ENCODE measurements at regions not wholly inside any gene's neighbourhood (a gene's known extent, or its start where the extent isn't known, plus 50 kb on each side); places are given as distances from the start of the nearest gene placed in this dataset.

GRCh38 chr6:165817148-165817547 is 154.1 kb upstream of the PDE10A start:
- no peak overlapping the region for H2AFZ ChIP-seq (ENCODE audit: low read depth, low read length, severe bottlenecking)
- no peaks in the 10 kb centered on the region for H3K9me2 ChIP-seq (replicated peaks; ENCODE audit: insufficient read depth, low read length)
- H3K4me3 ChIP-seq (ENCODE audit: insufficient read depth, low read length, poor library complexity, severe bottlenecking) = no peak overlapping the region
- no peak for TF ChIP-seq EZH2phosphoT487 (conservative IDR thresholded peaks at IDR 0.05; ENCODE audit: low read length)
- TF ChIP-seq, protein P1, sequence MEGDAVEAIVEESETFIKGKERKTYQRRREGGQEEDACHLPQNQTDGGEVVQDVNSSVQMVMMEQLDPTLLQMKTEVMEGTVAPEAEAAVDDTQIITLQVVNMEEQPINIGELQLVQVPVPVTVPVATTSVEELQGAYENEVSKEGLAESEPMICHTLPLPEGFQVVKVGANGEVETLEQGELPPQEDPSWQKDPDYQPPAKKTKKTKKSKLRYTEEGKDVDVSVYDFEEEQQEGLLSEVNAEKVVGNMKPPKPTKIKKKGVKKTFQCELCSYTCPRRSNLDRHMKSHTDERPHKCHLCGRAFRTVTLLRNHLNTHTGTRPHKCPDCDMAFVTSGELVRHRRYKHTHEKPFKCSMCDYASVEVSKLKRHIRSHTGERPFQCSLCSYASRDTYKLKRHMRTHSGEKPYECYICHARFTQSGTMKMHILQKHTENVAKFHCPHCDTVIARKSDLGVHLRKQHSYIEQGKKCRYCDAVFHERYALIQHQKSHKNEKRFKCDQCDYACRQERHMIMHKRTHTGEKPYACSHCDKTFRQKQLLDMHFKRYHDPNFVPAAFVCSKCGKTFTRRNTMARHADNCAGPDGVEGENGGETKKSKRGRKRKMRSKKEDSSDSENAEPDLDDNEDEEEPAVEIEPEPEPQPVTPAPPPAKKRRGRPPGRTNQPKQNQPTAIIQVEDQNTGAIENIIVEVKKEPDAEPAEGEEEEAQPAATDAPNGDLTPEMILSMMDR (IDR thresholded peaks at IDR 0.05; ENCODE audit: insufficient read depth, low read length, poor library complexity, severe bottlenecking) = no peak
- H3K4me2 ChIP-seq (ENCODE audit: low read depth, low read length, poor library complexity, severe bottlenecking) = no peak overlapping the region
- H3K36me3 ChIP-seq (ENCODE audit: low read length) = no peaks in the 10 kb centered on the region
- no peak overlapping the region for H3K9ac ChIP-seq (ENCODE audit: low read length)
- no peak overlapping the region for H3K27ac ChIP-seq (ENCODE audit: low read depth, low read length)
- no peaks in the 10 kb centered on the region for H3K79me2 ChIP-seq (ENCODE audit: insufficient read depth, low read length)
- H3K9me3 ChIP-seq (ENCODE audit: insufficient read depth, low read length) = no peaks in the 10 kb centered on the region
- H4K20me1 ChIP-seq (ENCODE audit: low read depth, low read length) = no peaks in the 10 kb centered on the region
- H3K27me3 ChIP-seq (ENCODE audit: low read length) = no peaks in the 10 kb centered on the region
- no peaks in the 10 kb centered on the region for H3F3A ChIP-seq (ENCODE audit: insufficient read depth)

- H3K27ac ChIP-seq (ENCODE audit: low read depth, low read length) = no peak overlapping the region
- no peaks in the 10 kb centered on the region for H4K20me1 ChIP-seq (ENCODE audit: low read depth, low read length)
- H3K36me3 ChIP-seq (ENCODE audit: low read length) = no peaks in the 10 kb centered on the region
- H3K79me2 ChIP-seq (ENCODE audit: insufficient read depth, low read length) = no peaks in the 10 kb centered on the region
- no peak overlapping the region for H3K4me3 ChIP-seq (ENCODE audit: insufficient read depth, low read length, poor library complexity, severe bottlenecking)
- TF ChIP-seq, protein P1 (IDR thresholded peaks at IDR 0.05; ENCODE audit: insufficient read depth, low read length, poor library complexity, severe bottlenecking) = no peak
- no peak for TF ChIP-seq EZH2phosphoT487 (conservative IDR thresholded peaks at IDR 0.05; ENCODE audit: low read length)
- no peaks in the 10 kb centered on the region for H3K9me2 ChIP-seq (replicated peaks; ENCODE audit: insufficient read depth, low read length)
- H3F3A ChIP-seq (ENCODE audit: insufficient read depth) = no peaks in the 10 kb centered on the region
- no peak overlapping the region for H3K4me2 ChIP-seq (ENCODE audit: low read depth, low read length, poor library complexity, severe bottlenecking)
- no peaks in the 10 kb centered on the region for H3K27me3 ChIP-seq (ENCODE audit: low read length)
- no peak overlapping the region for H2AFZ ChIP-seq (ENCODE audit: low read depth, low read length, severe bottlenecking)
- no peaks in the 10 kb centered on the region for H3K9me3 ChIP-seq (ENCODE audit: insufficient read depth, low read length)
- no peak overlapping the region for H3K9ac ChIP-seq (ENCODE audit: low read length)
Observed at GRCh38 chr6:165814679-165815078, 151.6 kb upstream of the PDE10A start.

DNA sequence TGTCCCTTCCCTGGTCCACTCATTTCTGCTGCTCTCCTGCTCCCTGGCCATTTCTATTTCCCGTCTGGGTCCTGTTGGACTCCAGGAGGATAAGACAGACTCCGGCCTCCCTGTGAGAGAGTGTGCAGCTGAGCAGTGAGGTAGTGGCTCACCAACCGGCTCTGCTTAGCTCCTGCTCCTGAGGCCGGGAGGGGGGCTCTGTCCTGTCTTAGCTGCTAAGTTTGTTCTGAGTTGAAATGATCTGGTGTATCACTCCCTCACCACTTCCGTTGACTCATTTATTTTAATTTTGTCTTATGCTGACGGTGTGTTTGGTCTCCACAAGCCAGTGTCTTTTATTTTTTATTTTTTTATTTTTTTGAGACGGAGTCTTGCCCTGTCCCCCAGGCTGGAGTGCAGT is 148.5 kb upstream of the PDE10A start:
- Histone ChIP-seq H2AFZ (ENCODE audit: low read depth, low read length, severe bottlenecking) (no peak overlapping the region), H3K36me3 (ENCODE audit: low read length) (no peaks in the 10 kb centered on the region), H3F3A (ENCODE audit: insufficient read depth) (no peaks in the 10 kb centered on the region), H3K4me2 (ENCODE audit: low read depth, low read length, poor library complexity, severe bottlenecking) (no peak overlapping the region), H4K20me1 (ENCODE audit: low read depth, low read length) (no peaks in the 10 kb centered on the region), H3K27me3 (ENCODE audit: low read length) (no peaks in the 10 kb centered on the region), H3K9me2 (replicated peaks; ENCODE audit: insufficient read depth, low read length) (no peaks in the 10 kb centered on the region), H3K9ac (ENCODE audit: low read length) (no peak overlapping the region), H3K9me3 (ENCODE audit: insufficient read depth, low read length) (no peaks in the 10 kb centered on the region), H3K27ac (ENCODE audit: low read depth, low read length) (no peak overlapping the region), H3K4me3 (ENCODE audit: insufficient read depth, low read length, poor library complexity, severe bottlenecking) (no peak overlapping the region), H3K79me2 (ENCODE audit: insufficient read depth, low read length) (no peaks in the 10 kb centered on the region)
- TF ChIP-seq EZH2phosphoT487 (conservative IDR thresholded peaks at IDR 0.05; ENCODE audit: low read length) = no peak
- TF ChIP-seq, protein P1 (IDR thresholded peaks at IDR 0.05; ENCODE audit: insufficient read depth, low read length, poor library complexity, severe bottlenecking) = no peak

Data from SU-DHL-6 (cell line).